IPS DF 4.7 (cell line): ENCODE measurements at regions not wholly inside any gene's neighbourhood (a gene's known extent, or its start where the extent isn't known, plus 50 kb on each side); places are given as distances from the start of the nearest gene placed in this dataset.
A peak's percentile ranks its signal among the peaks of the same experiment; 100 is the strongest.

Experiments
- DNase-seq: peaks from one replicate; pipeline ENCODE4 v3.0.0-alpha.2; 2013; ENCODE audit warnings: low spot score; ENCODE audit errors: extremely low read depth

DNA sequence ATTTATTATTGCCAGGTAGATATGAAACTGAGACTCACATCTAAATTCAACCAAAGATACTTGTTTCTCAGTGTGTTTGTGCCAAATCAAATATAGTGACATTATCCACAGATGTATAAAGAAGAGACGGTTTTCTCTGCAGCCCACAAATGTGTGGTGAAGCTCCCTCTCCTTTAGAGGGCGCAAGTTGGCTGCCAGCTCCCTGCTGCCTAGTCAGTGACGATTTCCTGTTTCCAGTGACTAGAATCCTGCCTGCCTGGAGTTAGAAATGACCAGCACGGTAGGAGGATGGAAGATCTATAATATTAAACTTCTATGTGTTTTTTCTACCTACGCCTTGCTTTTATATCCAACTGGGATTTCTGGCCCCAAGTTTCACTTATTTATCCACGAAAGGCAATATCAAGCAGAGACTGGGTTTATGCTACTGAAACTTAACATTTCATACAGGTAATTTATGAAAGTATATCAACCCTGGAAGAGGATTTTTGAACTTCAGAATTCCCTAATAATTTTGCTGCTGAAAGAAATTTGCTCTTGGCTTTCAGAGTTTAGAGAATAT, 1793.7 kb upstream of the TENM3 start:
- DNase-seq, result peak; percentile 53

DNA sequence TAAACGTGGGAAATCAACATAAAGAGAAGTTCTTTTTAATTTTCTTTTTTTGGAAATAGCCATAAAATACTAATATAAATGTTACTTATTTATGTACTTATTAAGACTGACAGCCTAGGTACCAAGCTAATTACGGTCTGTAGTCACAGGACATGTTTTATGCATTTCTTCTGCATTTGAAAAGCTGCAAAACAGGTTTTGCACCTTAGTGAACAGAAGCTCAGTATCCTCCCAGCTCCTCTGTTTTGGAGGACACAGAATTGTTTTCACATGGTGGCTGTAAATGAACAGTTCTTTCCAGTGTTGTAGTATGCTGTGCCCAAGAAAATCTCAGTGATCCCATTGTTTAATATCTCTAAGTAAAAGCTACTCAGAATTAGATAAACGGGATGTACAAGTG, 1788.0 kb upstream of the TENM3 start:
- DNase-seq, result peak; percentile 25

DNA sequence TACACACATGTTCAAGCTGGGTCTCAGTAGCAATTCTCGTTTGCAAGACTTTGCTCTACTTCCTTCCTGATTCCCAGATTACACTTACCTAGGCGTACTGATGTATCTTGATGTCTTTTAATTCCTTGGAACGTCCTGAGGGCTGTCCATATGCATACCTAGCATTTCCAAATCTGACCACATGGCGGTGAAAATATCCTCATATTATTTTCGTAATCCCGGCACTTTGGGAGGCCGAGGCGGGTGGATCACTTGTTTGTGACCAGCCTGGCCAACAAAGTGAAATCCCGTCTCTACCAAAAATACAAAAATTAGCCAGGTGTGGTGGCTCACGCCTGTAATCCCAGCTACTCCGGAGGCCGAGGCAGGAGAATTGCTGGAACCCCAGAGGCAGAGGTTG, 1786.3 kb upstream of the TENM3 start:
- peak; percentile 28 for DNase-seq

DNA sequence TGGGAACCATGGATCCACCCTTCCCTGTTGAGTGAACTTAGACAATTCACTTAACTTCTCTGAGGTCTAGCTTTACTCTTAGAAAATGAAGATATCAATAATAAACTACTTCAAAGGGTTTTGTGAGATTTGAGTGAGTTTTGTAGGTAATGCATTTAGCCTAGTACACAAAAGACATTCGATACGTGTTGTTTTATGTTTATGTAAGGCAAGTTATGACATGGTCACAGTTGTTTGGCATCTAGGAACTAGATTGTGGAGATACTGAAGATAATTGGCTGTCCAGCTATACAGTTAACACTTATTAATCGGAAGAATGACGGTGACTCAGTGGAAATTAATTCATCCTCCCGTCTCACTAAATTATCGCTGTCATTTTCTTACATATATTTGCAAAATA, 1781.1 kb upstream of the TENM3 start:
- no peak for DNase-seq

DNA sequence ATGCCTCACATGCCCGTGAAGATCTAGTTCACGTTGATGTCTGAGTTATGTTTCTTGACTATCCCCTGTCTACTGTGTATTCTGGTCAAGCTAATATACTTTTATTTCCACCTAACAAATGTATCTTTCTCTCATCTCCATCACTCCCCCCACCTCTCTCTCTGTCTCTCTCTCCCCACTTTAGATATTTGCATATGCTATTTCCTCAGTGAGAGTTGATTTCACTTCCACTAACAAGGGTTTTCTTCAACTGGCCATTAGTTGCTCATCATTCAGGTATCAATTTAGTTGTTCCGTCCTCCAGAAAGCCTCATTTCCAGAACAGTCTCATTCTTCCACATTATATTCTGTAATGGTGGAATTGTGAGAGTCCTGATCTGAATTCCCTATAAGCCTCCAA, 1777.8 kb upstream of the TENM3 start:
- no peak for DNase-seq

DNA sequence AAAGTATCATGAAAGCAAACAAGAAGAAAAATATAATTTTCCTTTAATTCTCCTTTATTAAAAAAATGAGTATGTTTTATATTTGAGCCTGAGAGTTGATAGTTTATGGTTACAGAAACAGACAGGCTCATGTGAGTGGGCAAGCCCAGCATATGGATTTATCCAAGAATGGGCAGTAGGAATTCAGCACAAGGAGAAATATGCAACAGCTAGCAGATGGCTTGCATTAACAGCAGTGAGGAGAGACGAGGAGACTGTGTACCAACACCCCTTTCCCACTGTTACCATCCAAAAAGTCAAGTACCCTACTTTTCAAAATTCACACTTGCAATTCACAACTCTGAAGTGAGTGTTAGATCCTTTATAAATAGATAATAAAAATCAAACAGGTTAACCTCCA, 1760.2 kb upstream of the TENM3 start:
- no peak for DNase-seq

DNA sequence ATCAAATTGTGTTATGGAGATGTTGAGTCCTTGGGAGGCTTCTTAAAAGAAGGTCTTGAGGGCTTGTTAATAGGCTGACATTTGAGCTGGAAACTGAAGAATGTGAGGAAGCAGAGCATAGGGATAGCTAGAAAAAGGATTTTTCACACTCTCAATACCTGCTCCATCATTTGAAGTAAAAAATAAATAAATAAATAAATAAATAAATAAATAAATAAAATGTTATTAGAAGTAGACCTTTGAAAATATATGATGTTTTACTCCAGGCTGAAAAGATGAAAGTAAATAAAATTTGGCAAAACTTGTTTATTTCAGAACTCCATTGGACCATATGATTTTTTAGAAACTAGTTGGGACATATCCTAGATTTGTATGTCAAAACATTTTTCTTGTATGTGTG, 1757.8 kb upstream of the TENM3 start:
- no peak for DNase-seq

DNA sequence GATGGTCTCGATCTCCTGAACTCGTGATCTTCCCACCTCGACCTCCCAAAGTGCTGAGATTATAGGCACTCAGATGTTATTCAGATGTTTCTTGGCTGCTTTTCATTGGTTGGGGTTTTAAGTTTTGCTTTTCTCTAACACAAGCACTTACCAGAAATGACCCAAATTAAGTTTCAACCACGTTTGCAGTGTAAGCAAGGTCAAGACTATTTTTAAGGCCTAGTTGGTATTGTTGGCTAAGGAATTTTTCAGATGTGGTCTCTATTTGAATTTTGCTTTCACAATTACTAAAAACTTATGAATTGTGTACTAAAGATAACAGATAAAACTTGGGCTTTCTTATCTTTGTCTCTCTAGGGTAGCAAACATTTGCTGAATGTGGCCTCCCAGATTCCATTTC, 1756.9 kb upstream of the TENM3 start:
- no peak for DNase-seq

DNA sequence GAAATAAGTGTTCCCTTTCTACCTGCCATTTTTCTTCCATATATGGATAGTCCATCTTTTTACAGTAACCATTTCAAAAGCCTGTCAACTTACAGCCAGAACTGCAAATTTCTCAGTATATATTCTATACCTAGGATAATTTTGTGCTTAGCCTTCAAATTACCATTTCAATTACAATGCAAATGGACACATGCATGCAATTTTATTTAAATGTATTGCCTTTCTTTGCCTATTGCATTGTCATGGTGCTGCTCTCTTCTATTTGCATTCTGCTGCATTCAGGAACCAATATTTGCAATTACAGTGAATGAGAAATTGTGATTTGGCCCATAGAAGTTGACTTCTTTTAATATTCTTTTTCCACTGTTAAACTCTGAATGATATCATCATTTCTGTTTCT, 1753.4 kb upstream of the TENM3 start:
- no peak for DNase-seq

DNA sequence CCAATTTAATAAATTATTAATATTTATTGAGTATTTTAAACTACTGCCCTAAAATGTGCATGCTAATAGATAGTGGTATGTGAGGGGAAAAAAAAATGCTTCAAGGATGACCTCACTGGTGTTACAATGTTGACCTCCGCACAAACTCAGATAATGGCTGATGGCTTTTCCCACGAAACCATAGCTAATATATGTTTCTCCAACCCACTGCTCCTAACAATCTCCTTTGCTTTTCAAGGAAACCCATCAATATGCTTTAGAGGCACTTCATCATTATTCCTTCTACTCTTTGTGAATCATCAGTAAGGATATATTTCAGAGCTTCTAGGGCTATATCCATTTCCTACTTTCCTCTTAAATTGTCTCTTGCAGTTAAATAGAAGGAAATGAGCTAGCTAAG, 1752.0 kb upstream of the TENM3 start:
- DNase-seq, result no peak

DNA sequence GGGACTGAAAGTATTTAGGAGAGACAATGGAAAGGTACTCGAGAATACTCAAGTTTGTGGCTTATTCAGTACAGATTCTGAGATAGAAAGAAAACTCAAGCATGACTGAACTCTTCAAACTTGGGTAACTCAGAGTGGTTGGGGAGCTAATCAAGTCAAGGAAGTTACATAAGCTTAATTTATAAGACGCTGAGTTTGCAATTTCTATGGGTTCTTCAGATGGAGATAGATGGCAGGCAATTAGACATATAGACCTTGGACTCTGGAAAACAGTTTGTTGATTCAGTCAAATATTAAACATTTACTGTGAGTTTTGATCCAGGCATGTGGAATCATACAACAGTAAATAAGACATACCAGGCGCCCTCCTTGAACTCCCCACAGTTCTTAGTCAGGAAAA, 1749.9 kb upstream of the TENM3 start:
- no peak for DNase-seq

DNA sequence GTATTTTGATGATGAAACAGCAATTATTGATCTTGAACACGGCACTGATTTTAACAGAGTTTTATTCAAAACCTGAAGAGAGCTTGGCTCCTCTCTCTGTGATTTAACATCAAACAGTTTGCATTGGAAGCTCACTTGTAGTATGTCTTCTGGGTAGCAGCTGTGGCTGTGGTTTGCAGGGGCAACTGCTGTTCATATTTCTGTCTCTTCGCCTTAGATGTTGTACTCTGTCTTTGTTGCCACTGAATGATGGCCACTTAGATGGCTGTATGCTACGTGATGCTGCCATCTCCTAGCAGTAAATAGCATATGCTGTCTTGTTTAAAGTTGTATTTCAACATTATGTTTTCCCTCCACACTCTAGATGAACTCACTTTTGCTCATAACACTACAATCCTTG, 1743.0 kb upstream of the TENM3 start:
- DNase-seq, result no peak

DNA sequence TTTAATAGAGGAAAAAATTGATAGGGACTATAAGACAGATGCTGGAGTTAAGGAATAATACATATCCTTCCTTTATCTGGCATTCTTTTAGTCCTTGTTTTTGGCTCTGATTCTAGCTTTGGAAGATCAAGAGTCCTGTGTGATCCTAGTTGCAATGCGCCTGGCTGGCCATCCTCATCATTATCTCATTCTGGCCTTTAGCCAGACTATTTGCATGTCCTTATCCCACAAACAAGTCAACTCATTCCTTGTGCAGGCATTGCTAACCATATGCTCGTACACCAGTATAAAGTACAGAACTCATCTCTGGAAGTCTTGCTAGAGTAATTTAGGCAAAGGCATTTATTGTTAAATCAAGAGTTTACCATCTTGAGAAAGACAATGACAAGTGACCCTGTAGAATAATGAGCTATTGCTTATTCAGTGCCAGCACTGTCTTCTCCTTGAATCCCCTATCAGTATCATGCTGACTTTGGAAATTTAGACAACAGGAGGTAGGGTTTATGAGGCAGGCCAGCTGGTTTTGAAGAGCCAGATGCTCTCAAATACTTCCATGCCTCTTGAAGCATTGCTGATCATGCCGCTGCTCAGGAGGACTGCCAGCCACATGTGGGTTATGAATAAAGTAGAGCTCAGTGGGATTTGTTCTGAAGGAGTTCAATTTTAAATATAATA, 1730.3 kb upstream of the TENM3 start:
- DNase-seq, result no peak

DNA sequence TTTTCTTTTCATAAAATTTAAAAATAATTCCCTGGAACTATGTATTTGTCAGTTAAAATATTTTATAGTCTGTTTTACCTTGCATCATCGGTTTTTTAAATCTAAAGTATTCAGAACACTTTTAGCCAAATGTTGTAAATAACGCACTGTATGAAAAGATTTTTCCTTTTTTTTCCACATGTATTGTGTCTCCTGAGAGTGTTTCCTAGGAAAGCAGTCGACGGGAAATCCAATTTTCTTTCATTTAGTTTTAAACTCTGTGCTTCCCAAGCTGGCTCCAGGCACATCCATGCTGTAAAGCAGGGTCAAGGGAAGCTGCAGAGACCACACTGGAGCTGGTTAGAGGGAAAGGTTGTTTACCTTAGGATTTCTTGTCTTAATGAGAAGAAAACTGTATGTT, 1724.3 kb upstream of the TENM3 start:
- no peak for DNase-seq

DNA sequence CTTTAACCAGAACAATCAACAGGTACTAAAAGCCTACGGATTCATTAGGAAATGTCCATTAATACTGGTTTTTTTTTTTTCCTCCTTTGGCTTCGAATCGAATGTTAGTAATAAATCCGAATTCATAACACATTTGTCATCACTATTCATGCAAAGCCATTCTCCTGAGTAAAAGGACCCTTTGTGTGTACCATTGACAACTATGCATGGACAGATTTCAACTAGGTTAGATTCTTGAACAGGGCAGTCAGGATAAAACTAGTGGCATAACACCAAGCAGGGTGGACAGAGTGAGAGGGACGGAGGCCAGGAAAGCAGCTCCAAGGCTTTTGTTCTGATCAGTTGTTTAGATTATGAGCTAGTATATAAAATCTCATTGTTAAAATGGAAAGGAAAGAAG, 1722.0 kb upstream of the TENM3 start:
- no peak for DNase-seq

DNA sequence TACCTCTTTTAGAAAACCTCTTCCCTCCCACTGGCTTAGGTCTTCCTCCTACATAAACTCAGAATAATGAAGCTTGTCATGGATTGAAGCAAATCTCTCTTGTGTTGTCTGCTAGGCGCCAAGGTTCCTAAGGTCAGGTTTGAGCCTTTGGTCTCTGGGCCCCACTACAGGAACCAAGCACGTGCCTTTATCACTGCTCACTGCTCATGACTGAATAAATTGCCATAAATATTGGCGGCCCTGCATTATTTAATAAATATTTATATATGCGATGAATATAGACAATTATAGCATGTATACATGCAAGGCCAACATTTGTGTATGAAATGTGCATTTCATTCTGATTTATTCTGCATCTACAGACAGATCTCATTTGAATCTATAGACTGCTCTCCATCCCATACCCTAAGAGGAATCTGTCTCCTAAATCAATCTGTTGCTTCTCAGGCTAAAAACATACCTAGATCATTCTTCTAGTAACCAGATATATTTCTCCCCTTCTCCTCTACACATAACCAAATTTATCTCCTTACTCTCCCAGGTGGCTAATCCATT, 1717.6 kb upstream of the TENM3 start:
- DNase-seq, result no peak

DNA sequence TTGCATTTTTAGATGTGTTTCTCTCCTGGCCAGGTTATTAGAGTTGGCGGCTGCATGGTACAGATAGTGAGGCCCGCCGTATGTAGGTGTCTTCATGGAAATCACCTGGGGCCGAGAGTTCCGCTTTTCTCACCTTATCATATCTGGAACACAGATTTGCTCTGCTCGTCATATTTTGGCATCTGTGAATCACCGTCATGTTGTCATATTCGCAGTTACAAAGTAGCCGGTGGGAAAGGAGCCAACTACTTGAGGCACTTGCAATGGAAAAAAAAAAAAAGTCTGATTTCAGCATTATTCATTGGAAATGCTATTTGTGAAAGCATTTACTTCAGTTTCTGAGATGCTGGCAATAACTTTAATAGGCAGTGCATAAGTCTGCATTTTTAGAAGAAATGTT, 1715.2 kb upstream of the TENM3 start:
- DNase-seq, result no peak

DNA sequence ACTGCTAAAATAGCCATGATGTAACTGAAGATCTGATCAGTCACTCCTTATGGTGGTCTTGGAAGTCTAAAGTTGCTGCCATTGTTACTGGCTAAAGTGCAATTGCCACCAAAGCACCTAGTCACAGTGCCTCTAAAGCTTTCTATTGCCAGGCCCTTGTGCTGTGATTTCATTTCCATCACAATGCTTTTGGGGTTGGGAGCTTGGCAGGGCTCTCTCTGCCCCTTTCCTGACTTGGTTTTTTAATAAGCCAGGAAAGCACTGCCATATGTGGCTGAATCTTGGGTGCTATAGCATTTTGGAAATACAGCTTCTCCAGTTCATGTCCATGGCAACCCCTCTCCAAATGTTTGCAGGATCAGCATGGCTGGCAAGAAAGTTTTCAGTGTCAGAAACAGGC, 1712.4 kb upstream of the TENM3 start:
- no peak for DNase-seq

DNA sequence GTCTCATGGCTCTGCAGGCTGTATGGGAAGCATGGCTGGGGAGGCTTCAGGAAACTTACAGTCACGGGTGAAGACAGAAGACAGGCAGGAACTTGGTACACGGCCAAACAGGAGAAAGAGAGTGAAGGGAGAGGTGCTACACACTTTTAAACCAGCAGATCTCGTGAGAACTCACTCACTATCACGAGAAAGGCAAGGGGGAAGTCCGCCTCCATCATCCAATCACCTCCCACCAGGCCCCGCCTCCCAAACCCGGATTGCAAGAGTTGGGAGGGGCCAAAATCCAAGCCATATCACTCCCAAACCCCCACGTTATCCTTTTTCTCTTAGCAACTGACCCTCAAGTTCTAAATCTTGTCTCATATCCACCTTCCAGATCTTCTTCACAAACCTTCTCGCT, 1710.5 kb upstream of the TENM3 start:
- DNase-seq, result no peak

DNA sequence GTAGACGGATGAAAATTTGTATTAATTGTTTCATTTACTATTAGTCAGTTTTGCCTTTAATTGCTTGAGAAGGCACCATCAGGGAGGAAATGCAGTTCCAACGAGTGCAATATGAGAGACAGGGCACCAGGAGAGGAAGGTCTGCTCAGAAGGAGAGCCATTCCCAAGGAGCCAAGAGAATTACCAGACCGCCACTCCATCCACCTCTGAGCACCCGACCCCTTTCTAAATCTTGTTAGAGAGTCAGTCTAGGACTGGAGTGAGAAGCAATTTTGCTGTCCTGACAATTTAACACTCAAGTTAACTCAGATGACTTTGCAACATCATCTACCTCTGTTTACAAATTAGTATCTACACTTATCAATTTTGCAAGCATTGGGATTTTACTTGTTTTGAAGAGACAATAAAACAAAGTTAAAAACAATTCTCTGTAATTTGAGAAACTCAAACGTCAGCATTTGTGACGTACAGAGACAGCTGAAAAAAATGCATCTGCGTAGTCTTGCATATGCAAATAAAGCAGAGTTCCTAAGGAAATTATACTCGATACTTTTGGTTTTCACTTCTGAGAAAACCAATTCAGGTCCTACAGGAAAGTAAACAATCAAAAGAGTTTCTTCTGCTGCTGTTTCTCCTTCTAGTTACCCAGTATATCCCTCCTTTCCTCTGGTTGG, 1704.7 kb upstream of the TENM3 start:
- no peak for DNase-seq

DNA sequence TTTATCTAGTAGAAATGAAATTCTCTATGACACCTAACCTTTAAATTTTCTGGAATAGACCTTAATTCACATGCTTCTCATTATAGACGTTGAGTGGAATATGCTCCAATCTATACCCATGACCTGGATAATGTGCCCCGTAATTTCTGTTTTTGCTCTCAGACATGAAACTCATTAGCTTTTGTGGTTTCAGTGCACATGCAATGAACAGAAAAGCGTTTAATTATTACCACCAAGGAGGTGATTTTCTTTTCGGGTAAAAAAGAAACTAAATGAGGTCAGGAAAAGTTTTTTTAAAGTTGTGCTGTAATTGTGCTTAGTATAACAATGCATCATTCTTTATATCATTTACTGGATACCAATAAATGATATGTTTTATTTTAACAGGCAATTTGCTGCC, 1703.9 kb upstream of the TENM3 start:
- no peak for DNase-seq

DNA sequence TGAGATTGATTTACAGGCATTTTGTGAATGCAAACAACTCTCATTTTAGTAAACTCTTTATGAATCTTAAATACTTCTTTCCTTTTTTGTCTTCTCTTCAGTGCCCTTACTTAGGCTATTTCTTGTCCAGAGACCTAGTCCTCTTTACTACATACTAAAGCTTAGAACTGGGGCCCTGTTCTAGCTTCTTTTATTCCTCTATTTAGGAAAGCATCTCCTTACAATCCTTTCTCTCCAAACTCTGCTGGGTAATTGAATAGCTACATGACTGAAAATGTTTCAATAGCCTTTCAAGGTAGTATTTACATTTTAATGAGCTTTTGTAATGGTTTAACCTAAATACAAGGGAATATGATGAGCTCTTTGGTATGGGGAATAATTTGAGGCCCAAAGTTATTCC, 1701.5 kb upstream of the TENM3 start:
- DNase-seq, result no peak
